GM23248 (cell line): ENCODE measurements at regions not wholly inside any gene's neighbourhood (a gene's known extent, or its start where the extent isn't known, plus 50 kb on each side); places are given as distances from the start of the nearest gene placed in this dataset.

Experiments
- DNase-seq: peaks from one replicate; pipeline ENCODE4 v3.0.0-alpha.2; 2015
- H2AFZ ChIP-seq: fragments of 200-600 bp; sonication (generic); 2 replicates; pipeline ENCODE4 v1.6.1; 2016; ENCODE audit warnings: antibody characterized with exemption
- H3F3A ChIP-seq: fragments of 200-600 bp; sonication (generic); 2 replicates; pipeline ENCODE4 v1.6.1; 2016; ENCODE audit warnings: mild to moderate bottlenecking, antibody characterized with exemption, mixed run types; ENCODE audit not compliant: insufficient read depth
- H3K27ac ChIP-seq: fragments of 200-600 bp; sonication (generic); 2 replicates; pipeline ENCODE4 v1.5.1; 2016; ENCODE audit warnings: mild to moderate bottlenecking
- H3K27me3 ChIP-seq: fragments of 200-600 bp; sonication (generic); replicated peaks from 2 replicates; pipeline ENCODE4 v1.6.1; 2016; ENCODE audit warnings: mild to moderate bottlenecking; ENCODE audit not compliant: insufficient read depth
- H3K36me3 ChIP-seq: fragments of 200-600 bp; sonication (generic); 2 replicates; pipeline ENCODE4 v1.6.1; 2016; ENCODE audit warnings: low read depth, mild to moderate bottlenecking
- H3K4me1 ChIP-seq: fragments of 200-600 bp; sonication (generic); 2 replicates; pipeline ENCODE4 v1.6.1; 2016; ENCODE audit warnings: mild to moderate bottlenecking; ENCODE audit not compliant: insufficient read depth
- H3K4me2 ChIP-seq: fragments of 200-600 bp; sonication (generic); one replicate; pipeline ENCODE4 v1.6.1; 2016; ENCODE audit warnings: mild to moderate bottlenecking; ENCODE audit not compliant: unreplicated experiment
- H3K4me3 ChIP-seq: fragments of 200-600 bp; sonication (generic); 2 replicates; pipeline ENCODE4 v1.5.1; 2016; ENCODE audit warnings: mild to moderate bottlenecking
- H3K79me2 ChIP-seq: fragments of 200-600 bp; sonication (generic); 2 replicates; pipeline ENCODE4 v1.6.1; 2016; ENCODE audit warnings: mild to moderate bottlenecking; ENCODE audit not compliant: insufficient read depth
- H3K9ac ChIP-seq: fragments of 200-600 bp; sonication (generic); 2 replicates; pipeline ENCODE4 v1.6.1; 2016; ENCODE audit warnings: mild to moderate bottlenecking
- H3K9me2 ChIP-seq: fragments of 200-600 bp; sonication (generic); 2 replicates; pipeline ENCODE4 v1.6.1; 2016; ENCODE audit warnings: mixed run types, mild to moderate bottlenecking, moderate library complexity; ENCODE audit not compliant: insufficient read depth
- H3K9me3 ChIP-seq: fragments of 200-600 bp; sonication (generic); one replicate; pipeline ENCODE4 v1.6.1; 2017; ENCODE audit warnings: low read depth
- H4K20me1 ChIP-seq: fragments of 200-600 bp; sonication (generic); 2 replicates; pipeline ENCODE4 v1.6.0; 2016; ENCODE audit not compliant: insufficient read depth
- EZH2 ChIP-seq: fragments of 200-600 bp; sonication (generic); IDR thresholded peaks from 2 replicates; pipeline ENCODE4 v1.6.1; 2018; ENCODE audit warnings: antibody characterized with exemption, mild to moderate bottlenecking; ENCODE audit not compliant: insufficient read depth, poor library complexity, severe bottlenecking
- EZH2phosphoT487 ChIP-seq: fragments of 200-600 bp; sonication (generic); IDR thresholded peaks from 2 replicates; pipeline ENCODE4 v1.6.1; 2018; ENCODE audit warnings: antibody characterized with exemption, moderate library complexity, mild to moderate bottlenecking, low read depth; ENCODE audit not compliant: insufficient read depth
- WGBS, 2 experiments: methylation state at CpG; one replicate each; pipeline ENCODE4 v1.1.6; 2015 to 2017; ENCODE audit warnings: low lambda C conversion rate in 2 of 2, low coverage in 1 of 2; ENCODE audit errors: missing lambda C conversion rate in 2 of 2; 5-methylcytosine and 5-hydroxymethylcytosine counted together
- in situ Hi-C: fragments of 300-500 bp; cut with MboI; formaldehyde crosslinking; loops from 2 replicates; pipeline ENCODE4 v1.15.0; 2020

DNA sequence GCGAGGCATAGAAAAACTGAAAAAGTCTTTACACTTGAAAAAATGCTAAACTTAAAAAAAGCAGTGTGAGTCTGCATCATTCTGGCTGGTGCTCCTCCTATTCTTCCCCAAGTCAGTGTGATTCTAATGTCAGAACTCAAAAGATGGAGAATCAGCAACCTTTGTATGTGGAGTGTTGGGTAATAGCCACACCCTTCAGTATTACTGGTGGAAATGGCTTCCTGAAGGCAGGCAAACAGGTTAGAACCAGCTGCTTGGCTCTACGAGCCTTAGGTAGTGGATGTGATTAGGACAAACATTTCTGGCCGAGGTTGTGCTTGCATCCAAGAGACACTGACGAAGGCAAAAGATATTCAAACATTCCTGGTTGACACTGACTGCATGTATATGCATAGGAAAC is 353.4 kb upstream of the TACR3 start:
- H3F3A ChIP-seq, result no peaks in the 10 kb centered on the region
- DNase-seq, result no peak
- in situ Hi-C loops, result no loop called here
- 8 to 10% methylated on average over 4 of the region's 4 CpGs for WGBS, 2 experiments
- no peaks in the 10 kb centered on the region for H3K9me3 ChIP-seq
- no peaks in the 10 kb centered on the region for H3K79me2 ChIP-seq
- no peak overlapping the region for H3K4me3 ChIP-seq
- H2AFZ ChIP-seq, result no peak overlapping the region
- no peak overlapping the region for H3K27ac ChIP-seq
- H4K20me1 ChIP-seq, result no peaks in the 10 kb centered on the region
- no peaks in the 10 kb centered on the region for H3K36me3 ChIP-seq
- no peaks in the 10 kb centered on the region for H3K27me3 ChIP-seq
- H3K9me2 ChIP-seq, result no peaks in the 10 kb centered on the region
- no peak for TF ChIP-seq EZH2
- no peak for TF ChIP-seq EZH2phosphoT487
- no peak overlapping the region for H3K4me2 ChIP-seq
- H3K4me1 ChIP-seq, result no peaks in the 10 kb centered on the region
- H3K9ac ChIP-seq, result no peak overlapping the region

DNA sequence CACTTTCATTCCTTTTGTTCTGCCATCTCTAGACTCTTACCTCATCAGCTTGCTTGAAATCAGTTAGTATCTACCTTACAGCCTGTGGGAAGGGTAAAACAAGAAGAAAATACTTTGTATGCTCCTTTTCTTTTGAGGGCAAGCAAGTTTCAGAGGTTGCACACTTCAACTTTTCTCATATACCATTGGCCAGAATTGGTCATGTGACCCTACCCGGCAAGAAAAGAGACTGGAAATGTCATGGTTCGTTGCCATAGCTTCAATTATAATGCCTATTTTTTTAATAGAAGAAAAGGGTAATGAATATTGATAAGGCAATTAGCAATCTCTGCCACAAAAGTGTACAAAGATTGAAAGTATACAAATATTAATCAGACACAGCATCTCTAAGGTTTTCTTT is 346.7 kb upstream of the TACR3 start:
- Histone ChIP-seq H3K27me3 (no peaks in the 10 kb centered on the region), H3K9ac (no peak overlapping the region), H3K4me2 (no peak overlapping the region), H3F3A (no peaks in the 10 kb centered on the region), H3K36me3 (no peaks in the 10 kb centered on the region), H3K4me1 (no peaks in the 10 kb centered on the region), H2AFZ (no peak overlapping the region), H3K79me2 (no peaks in the 10 kb centered on the region), H3K27ac (no peak overlapping the region), H3K9me3 (no peaks in the 10 kb centered on the region), H4K20me1 (no peaks in the 10 kb centered on the region), H3K4me3 (no peak overlapping the region), H3K9me2 (no peaks in the 10 kb centered on the region)
- TF ChIP-seq EZH2phosphoT487, result no peak
- TF ChIP-seq EZH2, result no peak
- in situ Hi-C loops, result no loop called here
- no peak for DNase-seq
- 7 to 25% methylated on average over 2 of the region's 2 CpGs for WGBS, 2 experiments

DNA sequence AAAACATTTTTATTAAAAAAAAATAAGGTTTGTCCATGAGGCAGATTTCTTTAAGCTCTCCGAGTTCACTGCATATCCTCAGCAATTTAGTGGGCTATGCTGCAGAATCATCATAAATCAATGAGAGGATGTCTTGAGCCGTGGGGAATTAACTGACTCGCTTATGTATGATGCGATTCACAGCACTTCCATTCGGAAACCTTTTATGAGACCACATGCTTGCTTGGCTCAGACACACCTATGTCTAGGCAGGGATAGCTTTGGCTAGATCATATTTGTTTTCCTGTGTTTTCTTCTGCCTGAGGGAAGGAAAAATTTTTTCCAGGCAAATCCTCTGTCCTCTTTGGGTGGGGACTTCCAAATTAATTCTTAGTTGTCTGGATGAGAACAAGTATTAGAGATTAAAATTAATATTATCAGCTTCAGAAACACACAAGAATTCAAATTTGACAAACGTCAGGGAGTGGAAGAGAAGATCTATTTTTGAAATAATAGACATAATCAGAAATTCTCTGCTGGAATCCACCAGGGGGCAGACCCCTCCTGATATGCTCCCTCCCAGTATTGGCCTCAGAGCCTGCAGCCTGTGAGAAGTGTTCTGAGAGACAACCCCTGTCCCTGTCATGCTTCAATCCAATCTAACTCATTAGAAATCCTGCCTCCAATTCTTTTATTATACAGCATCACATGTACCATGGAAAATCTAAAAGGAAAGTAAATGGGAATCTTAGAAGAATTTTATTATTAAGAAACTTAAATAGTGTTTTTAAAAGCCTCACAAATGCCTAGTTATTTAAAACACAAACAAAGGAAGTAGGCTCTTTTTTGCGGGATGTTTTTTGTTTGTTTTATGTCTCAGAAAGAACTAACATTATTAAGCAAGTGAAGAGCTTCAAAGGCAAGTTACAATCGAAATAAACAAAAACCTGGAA is 345.1 kb upstream of the TACR3 start:
- no peak overlapping the region for H3K27ac ChIP-seq
- H3K4me3 ChIP-seq, result no peak overlapping the region
- H3K27me3 ChIP-seq, result no peaks in the 10 kb centered on the region
- in situ Hi-C loops, result no loop called here
- H3K9me2 ChIP-seq, result no peaks in the 10 kb centered on the region
- H3K36me3 ChIP-seq, result no peaks in the 10 kb centered on the region
- H3F3A ChIP-seq, result no peaks in the 10 kb centered on the region
- no peak overlapping the region for H3K9ac ChIP-seq
- peak; percentile 41 for DNase-seq
- no peaks in the 10 kb centered on the region for H3K4me1 ChIP-seq
- H4K20me1 ChIP-seq, result no peaks in the 10 kb centered on the region
- no peak overlapping the region for H2AFZ ChIP-seq
- no peak overlapping the region for H3K4me2 ChIP-seq
- WGBS, 2 experiments, result 4 to 6% methylated on average over 8 of the region's 8 CpGs
- TF ChIP-seq EZH2phosphoT487, result no peak
- no peak for TF ChIP-seq EZH2
- H3K79me2 ChIP-seq, result no peaks in the 10 kb centered on the region
- H3K9me3 ChIP-seq, result no peaks in the 10 kb centered on the region

DNA sequence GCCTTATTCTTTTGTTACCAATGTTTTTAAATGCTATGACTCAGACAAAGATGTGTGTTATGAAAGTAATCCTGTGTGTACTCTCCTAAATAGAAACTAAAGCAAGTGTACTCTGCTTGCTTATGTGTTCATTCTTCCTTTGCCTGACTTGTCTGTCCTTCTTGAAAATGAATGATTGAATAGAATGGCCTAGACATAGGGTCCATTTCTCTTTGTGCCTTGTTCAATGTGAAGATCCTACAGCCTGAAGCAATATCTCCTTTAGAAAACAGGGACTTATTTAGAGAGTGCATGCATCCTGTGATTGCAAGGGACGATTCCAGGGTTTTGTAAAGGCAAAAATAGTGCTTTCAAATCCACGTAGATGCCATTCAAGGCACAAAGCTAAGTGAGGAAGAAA is 343.6 kb upstream of the TACR3 start:
- in situ Hi-C loops, result no loop called here
- no peaks in the 10 kb centered on the region for H3K27me3 ChIP-seq
- H3K4me3 ChIP-seq, result no peak overlapping the region
- H2AFZ ChIP-seq, result no peak overlapping the region
- H3K27ac ChIP-seq, result no peak overlapping the region
- H3F3A ChIP-seq, result no peaks in the 10 kb centered on the region
- H3K9me3 ChIP-seq, result no peaks in the 10 kb centered on the region
- H3K36me3 ChIP-seq, result no peaks in the 10 kb centered on the region
- H3K4me2 ChIP-seq, result no peak overlapping the region
- H4K20me1 ChIP-seq, result no peaks in the 10 kb centered on the region
- no peak for TF ChIP-seq EZH2
- no peak for TF ChIP-seq EZH2phosphoT487
- no peaks in the 10 kb centered on the region for H3K79me2 ChIP-seq
- H3K9me2 ChIP-seq, result no peaks in the 10 kb centered on the region
- DNase-seq, result no peak
- H3K4me1 ChIP-seq, result no peaks in the 10 kb centered on the region
- H3K9ac ChIP-seq, result no peak overlapping the region
- 0 to 6% methylated on average over 2 of the region's 2 CpGs for WGBS, 2 experiments
